Keratinocyte (primary cell): ENCODE measurements at regions not wholly inside any gene's neighbourhood (a gene's known extent, or its start where the extent isn't known, plus 50 kb on each side); places are given as distances from the start of the nearest gene placed in this dataset.

Experiments
- DNase-seq: peaks from one replicate; pipeline ENCODE4 v3.0.0-alpha.2; 2011; ENCODE audit warnings: low read depth, missing footprints, low spot score
- FAIRE-seq: peaks from 2 replicates; lab custom pipeline; 2011; peaks lifted over from hg19 to GRCh38; lab: Jason Lieb, UNC
- H2AFZ ChIP-seq: 2 replicates; pipeline ENCODE4 v1.6.0; 2012; ENCODE audit warnings: low read length, control low read depth, inconsistent platforms; ENCODE audit not compliant: control insufficient read depth
- H3K27ac ChIP-seq: 2 replicates; pipeline ENCODE4 v1.5.1; 2011; ENCODE audit warnings: low read length; ENCODE audit not compliant: control insufficient read depth, insufficient read depth
- H3K27me3 ChIP-seq: 3 replicates; pipeline ENCODE4 v1.6.0; 2011; ENCODE audit warnings: low read length; ENCODE audit not compliant: control insufficient read depth, insufficient read depth; ENCODE audit errors: extremely low read depth
- H3K36me3 ChIP-seq, 2 experiments: 2 replicates in 1 of 2; 3 replicates in 1 of 2; pipeline ENCODE4 v1.5.1; 2011; ENCODE audit warnings: low read length in 2 of 2, mild to moderate bottlenecking in 1 of 2; ENCODE audit not compliant: control insufficient read depth in 2 of 2, insufficient read depth in 2 of 2; ENCODE audit errors: extremely low read depth in 1 of 2
- H3K4me1 ChIP-seq: 3 replicates; pipeline ENCODE4 v1.5.1; 2011; ENCODE audit warnings: low read length; ENCODE audit not compliant: control insufficient read depth, insufficient read depth; ENCODE audit errors: extremely low read depth
- H3K4me2 ChIP-seq: 3 replicates; pipeline ENCODE4 v1.6.0; 2011; ENCODE audit warnings: low read depth, low read length; ENCODE audit not compliant: control insufficient read depth, insufficient read depth; ENCODE audit errors: extremely low read depth
- H3K4me3 ChIP-seq, 3 experiments: fragments of 200-600 bp in 1 of 3; sonication (generic) in 1 of 3; 2 replicates in 2 of 3; 3 replicates in 1 of 3; pipeline ENCODE4 v1.5.1; 2011 to 2016; ENCODE audit warnings: low read length in 3 of 3, mild to moderate bottlenecking in 3 of 3, control low read depth in 2 of 3, inconsistent platforms in 1 of 3, low read depth in 1 of 3, mixed read lengths in 1 of 3, mixed run types in 1 of 3, moderate library complexity in 1 of 3; ENCODE audit not compliant: control insufficient read depth in 2 of 3, insufficient read depth in 2 of 3; ENCODE audit errors: extremely low read depth in 1 of 3
- H3K79me2 ChIP-seq: 2 replicates; pipeline ENCODE4 v1.6.0; 2012; ENCODE audit warnings: low read length; ENCODE audit not compliant: control insufficient read depth, insufficient read depth
- H3K9ac ChIP-seq: 3 replicates; pipeline ENCODE4 v1.6.0; 2011; ENCODE audit warnings: low read length; ENCODE audit not compliant: control insufficient read depth, insufficient read depth; ENCODE audit errors: extremely low read depth
- H3K9me1 ChIP-seq: 3 replicates; pipeline ENCODE4 v1.6.0; 2011; ENCODE audit warnings: low read length; ENCODE audit not compliant: control insufficient read depth, insufficient read depth; ENCODE audit errors: extremely low read depth
- H3K9me3 ChIP-seq: 2 replicates; pipeline ENCODE4 v1.5.1; 2012; ENCODE audit warnings: low read depth, low read length; ENCODE audit not compliant: control insufficient read depth
- H4K20me1 ChIP-seq: 3 replicates; pipeline ENCODE4 v1.6.0; 2011; ENCODE audit warnings: low read length; ENCODE audit not compliant: control insufficient read depth, insufficient read depth; ENCODE audit errors: extremely low read depth
- CTCF ChIP-seq, 3 experiments: IDR thresholded peaks in 1 of 3; conservative IDR thresholded peaks in 1 of 3; optimal IDR thresholded peaks in 1 of 3; 2 replicates in 2 of 3; 3 replicates in 1 of 3; pipeline versions ENCODE3 to v1.5.1; 2011; ENCODE audit warnings: low read length in 3 of 3, mild to moderate bottlenecking in 3 of 3, moderate library complexity in 2 of 3, control low read depth in 1 of 3, inconsistent platforms in 1 of 3; ENCODE audit not compliant: insufficient read depth in 2 of 3; ENCODE audit errors: extremely low read depth in 1 of 3
- EZH2 ChIP-seq: IDR thresholded peaks from one replicate; pipeline ENCODE4 v1.6.1; 2012; ENCODE audit warnings: inconsistent platforms, mild to moderate bottlenecking, low read length, moderate library complexity
- dilution Hi-C: fragments of 300-500 bp; cut with MboI; formaldehyde crosslinking; loops from one replicate; pipeline ENCODE4 v1.7.0; 2020; ENCODE audit warnings: low sequenced_read_pairs; ENCODE audit not compliant: extremely low pct_ligation_motif_present

GRCh38 chr2:56647997-56648396, 464.2 kb downstream of the CCDC85A start:
- DNase-seq (no peak), FAIRE-seq (no peak)
- H3K36me3 ChIP-seq: no peaks in the 10 kb centered on the region
- TF ChIP-seq CTCF (optimal IDR thresholded peaks at IDR 0.05 in 1 of 3, IDR thresholded peaks at IDR 0.05 in 1 of 3, conservative IDR thresholded peaks at IDR 0.05 in 1 of 3; ENCODE audit: extremely low read depth in 1 of 3, insufficient read depth in 2 of 3, low read length in 3 of 3) (no peak), EZH2 (no peak)
- no peaks in the 10 kb centered on the region for H3K4me1 ChIP-seq
- H4K20me1 ChIP-seq: no peaks in the 10 kb centered on the region
- no peak overlapping the region for H3K4me2 ChIP-seq
- dilution Hi-C loops: no loop called here
- H3K79me2 ChIP-seq: no peaks in the 10 kb centered on the region
- no peaks in the 10 kb centered on the region for H3K9me3 ChIP-seq
- no peak overlapping the region for H3K9ac ChIP-seq
- H3K27me3 ChIP-seq: no peaks in the 10 kb centered on the region
- H3K9me1 ChIP-seq: no peaks in the 10 kb centered on the region
- H2AFZ ChIP-seq: no peak overlapping the region
- H3K27ac ChIP-seq: no peak overlapping the region
- no peak overlapping the region for H3K4me3 ChIP-seq

GRCh38 chr2:56648802-56649201, 465.0 kb downstream of the CCDC85A start:
- no peak overlapping the region for H3K27ac ChIP-seq
- H4K20me1 ChIP-seq: no peaks in the 10 kb centered on the region
- H3K27me3 ChIP-seq: no peaks in the 10 kb centered on the region
- DNase-seq: no peak
- no peak overlapping the region for H3K9ac ChIP-seq
- H3K79me2 ChIP-seq: no peaks in the 10 kb centered on the region
- TF ChIP-seq CTCF (optimal IDR thresholded peaks at IDR 0.05 in 1 of 3, IDR thresholded peaks at IDR 0.05 in 1 of 3, conservative IDR thresholded peaks at IDR 0.05 in 1 of 3; ENCODE audit: extremely low read depth in 1 of 3, insufficient read depth in 2 of 3, low read length in 3 of 3) (no peak), EZH2 (no peak)
- dilution Hi-C loops: no loop called here
- H3K9me3 ChIP-seq: no peaks in the 10 kb centered on the region
- no peaks in the 10 kb centered on the region for H3K9me1 ChIP-seq
- no peak for FAIRE-seq
- no peaks in the 10 kb centered on the region for H3K36me3 ChIP-seq
- H3K4me1 ChIP-seq: no peaks in the 10 kb centered on the region
- H3K4me3 ChIP-seq: no peak overlapping the region
- H2AFZ ChIP-seq: no peak overlapping the region
- H3K4me2 ChIP-seq: no peak overlapping the region
